Left renal cortex interstitium (tissue), 4 donors: ENCODE measurements at regions not wholly inside any gene's neighbourhood (a gene's known extent, or its start where the extent isn't known, plus 50 kb on each side); places are given as distances from the start of the nearest gene placed in this dataset.
A peak's percentile ranks its signal among the peaks of the same experiment; 100 is the strongest.

Source experiments
- DNase-seq, 4 donors: peaks; one replicate each; pipeline ENCODE4 v3.0.0-alpha.2; 2013; ENCODE audit warnings: low read depth in 4 of 4, low spot score in 2 of 4, missing footprints in 1 of 4

- no peak for DNase-seq
These were observed 119.1 kb downstream of the RPS29 start for GRCh38 chr14:49467091-49467490.

GRCh38 chr14:49464885-49465284 lies 121.3 kb downstream of the RPS29 start:
- DNase-seq = no peak

- no peak for DNase-seq
These were observed 123.0 kb downstream of the RPS29 start for GRCh38 chr14:49463146-49463545.

- peak in 3 of 4 donors; percentile 26 to 53 (median 46) for DNase-seq
These were observed 124.4 kb downstream of the RPS29 start for GRCh38 chr14:49461529-49462401.

- no peak for DNase-seq
These were observed 125.5 kb downstream of the RPS29 start for GRCh38 chr14:49460662-49461061.

GRCh38 chr14:49456589-49456988 lies 129.6 kb downstream of the RPS29 start:
- DNase-seq = no peak

DNA sequence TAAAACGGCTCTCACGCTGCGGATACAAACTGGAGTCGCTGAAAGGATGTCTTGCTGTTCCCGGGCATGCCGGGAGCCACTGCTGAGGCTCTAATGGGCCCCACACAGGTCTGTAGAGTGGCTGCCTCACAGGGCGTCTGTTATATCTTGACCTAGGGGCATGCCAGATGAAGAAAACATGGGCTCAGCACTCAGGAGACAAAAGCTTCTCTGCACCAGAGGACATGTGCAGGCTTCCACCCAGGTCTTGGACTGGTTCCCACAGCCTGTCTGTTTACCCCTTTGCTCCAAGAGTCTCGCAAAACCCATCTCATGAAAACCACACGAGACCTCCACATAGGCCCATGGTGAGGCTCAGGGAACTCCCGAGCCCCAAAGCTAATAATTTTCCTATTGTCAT lies 134.2 kb downstream of the RPS29 start:
- no peak for DNase-seq

DNA sequence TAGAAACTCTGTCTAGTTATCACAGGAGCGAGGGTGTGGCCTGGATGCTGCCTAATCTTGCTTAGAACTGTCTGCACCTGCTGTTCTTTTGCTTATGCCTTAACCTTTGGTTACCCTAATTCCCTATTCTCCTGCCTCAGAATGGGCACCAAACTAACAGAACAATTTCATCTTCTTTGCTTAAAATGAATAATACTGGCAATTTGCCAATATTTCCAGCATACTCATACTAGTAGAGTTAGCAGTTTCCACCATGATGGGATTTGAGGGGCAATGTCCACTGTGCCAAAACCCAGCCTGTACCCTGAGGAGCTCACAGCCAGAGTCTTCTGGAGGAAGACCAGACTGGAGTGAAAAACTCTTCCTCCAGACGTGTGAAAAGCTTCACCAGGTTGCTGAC lies 136.4 kb downstream of the RPS29 start:
- DNase-seq = no peak

DNA sequence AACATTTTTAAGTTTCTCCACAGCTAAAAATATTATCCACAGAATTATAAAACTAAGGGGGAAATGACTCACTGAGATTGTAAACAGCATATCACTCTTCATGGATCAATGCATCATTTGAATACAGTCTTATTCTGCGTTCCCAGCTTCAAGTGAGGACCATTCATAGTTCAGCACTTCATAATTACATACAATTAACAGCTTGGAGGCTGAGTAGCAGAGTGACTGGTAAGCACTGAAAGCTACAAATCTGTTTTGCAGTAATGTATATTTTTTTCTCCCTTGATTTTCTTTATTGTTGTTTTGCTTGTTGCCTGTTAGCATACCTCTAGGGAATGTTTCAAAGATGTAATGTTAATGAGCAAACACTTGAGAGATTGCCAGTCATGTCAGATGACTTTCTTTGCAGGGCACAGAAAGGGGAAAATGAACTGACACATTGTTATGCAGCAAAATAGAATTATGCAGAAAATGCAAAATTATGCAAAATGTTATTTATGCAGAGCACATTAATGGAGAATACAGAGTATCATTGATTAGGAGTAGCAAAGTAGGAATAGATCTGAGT lies 138.6 kb downstream of the RPS29 start:
- no peak for DNase-seq

- no peak for DNase-seq
These were observed 139.4 kb downstream of the RPS29 start for GRCh38 chr14:49446801-49447200.

DNA sequence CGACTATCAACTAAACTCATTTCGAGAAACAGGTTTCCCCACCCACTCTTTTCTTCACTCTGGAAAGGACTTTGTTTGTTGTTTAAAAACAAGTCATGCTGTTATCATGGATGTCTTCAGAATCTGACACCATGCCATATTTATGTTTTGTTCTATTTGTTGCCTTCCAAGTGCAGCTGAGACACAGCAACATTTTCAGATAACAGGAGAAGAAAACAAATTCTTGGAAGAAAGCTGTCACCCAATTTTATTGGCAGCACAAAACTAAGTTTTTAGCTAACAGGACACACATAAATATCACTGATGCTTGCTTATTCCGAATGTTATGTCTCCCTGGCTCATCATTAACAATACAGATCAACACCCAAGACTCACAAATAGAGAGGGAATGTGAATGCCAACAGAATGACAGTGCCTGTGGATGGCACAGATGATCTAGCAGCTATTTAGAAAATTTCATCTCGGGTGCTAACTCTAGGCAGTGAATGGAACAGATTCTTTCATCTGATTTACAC lies 147.9 kb downstream of the RPS29 start:
- no peak for DNase-seq

GRCh38 chr14:49428076-49428475 lies 158.1 kb downstream of the RPS29 start:
- no peak for DNase-seq

- DNase-seq = no peak
These were observed 159.1 kb downstream of the RPS29 start for GRCh38 chr14:49427117-49427516.

GRCh38 chr14:49425921-49426320 lies 160.3 kb downstream of the RPS29 start:
- no peak for DNase-seq

- DNase-seq = no peak
These were observed 161.5 kb downstream of the RPS29 start for GRCh38 chr14:49424436-49425331.

- DNase-seq = no peak
These were observed 166.0 kb downstream of the RPS29 start for GRCh38 chr14:49420201-49420600.

GRCh38 chr14:49418789-49419188 lies 167.4 kb downstream of the RPS29 start:
- DNase-seq = no peak

- no peak for DNase-seq
These were observed 168.4 kb downstream of the RPS29 start for GRCh38 chr14:49417790-49418189.

GRCh38 chr14:49408187-49408933 lies 177.8 kb downstream of the RPS29 start:
- DNase-seq = no peak

DNA sequence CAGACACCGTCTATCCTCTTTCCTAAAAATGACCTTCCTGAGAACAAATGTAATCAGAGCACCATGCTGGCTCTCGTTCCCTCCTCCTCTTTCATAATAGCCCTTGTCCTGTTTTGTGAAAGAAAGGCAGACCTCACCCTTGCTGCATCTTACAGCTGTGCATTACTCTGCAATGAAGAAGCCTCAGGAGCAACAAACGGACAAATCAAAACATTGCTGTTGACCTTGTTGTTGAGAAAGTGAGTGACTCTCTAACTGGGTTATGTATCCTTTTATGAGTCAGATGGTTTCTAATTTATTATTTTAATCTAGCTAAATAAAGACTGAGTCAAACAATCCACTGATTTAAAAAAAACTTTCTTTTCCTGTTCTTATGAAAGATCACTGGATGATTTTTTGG lies 180.9 kb downstream of the RPS29 start:
- DNase-seq = no peak
